ENCODE measurements at regions not wholly inside any gene's neighbourhood (a gene's known extent, or its start where the extent isn't known, plus 50 kb on each side); places are given as distances from the start of the nearest gene placed in this dataset.

GRCh38 chr14:105765893-105766614, 239.7 kb downstream of the TMEM121 start:
- no peak for TF ChIP-seq CTCF (IDR thresholded peaks at IDR 0.05; ENCODE audit: low read depth, low read length, missing input control)
- no peak for TF ChIP-seq JUND (IDR thresholded peaks at IDR 0.05)
- TF ChIP-seq ATF3 (IDR thresholded peaks at IDR 0.05) = no peak
- TF ChIP-seq TAF1 (conservative IDR thresholded peaks at IDR 0.05) = no peak
- TF ChIP-seq EGR1 (IDR thresholded peaks at IDR 0.05; ENCODE audit: low read depth in 2 of 2) = no peak
- no peak for TF ChIP-seq YY1 (IDR thresholded peaks at IDR 0.05)
- no peak for TF ChIP-seq FOXA1 (IDR thresholded peaks at IDR 0.05)
- TF ChIP-seq HNF4A (conservative IDR thresholded peaks at IDR 0.05) = no peak
